ENCODE measurements at regions not wholly inside any gene's neighbourhood (a gene's known extent, or its start where the extent isn't known, plus 50 kb on each side); places are given as distances from the start of the nearest gene placed in this dataset.

GRCh38 chr3:18825665-18826064 is 322.6 kb upstream of the KCNH8 start:
- no peak for TF ChIP-seq CTCF (IDR thresholded peaks at IDR 0.05)
- no peak for TF ChIP-seq POLR2AphosphoS5 (IDR thresholded peaks at IDR 0.05)

Measured in sigmoid colon (tissue), 4 donors.